RWPE1 (cell line): ENCODE measurements at regions not wholly inside any gene's neighbourhood (a gene's known extent, or its start where the extent isn't known, plus 50 kb on each side); places are given as distances from the start of the nearest gene placed in this dataset.

Experiments used
- CTCF ChIA-PET: fragments of 350-600 bp; sonication (Branson Sonifier 250); formaldehyde crosslinking; extraction: SDS; loops from one replicate; lab custom pipeline; 2021; lab: Yijun Ruan, JAX
- POLR2A ChIA-PET: fragments of 400-600 bp; formaldehyde crosslinking; extraction: SDS; loops from one replicate; lab custom pipeline; 2020; ENCODE audit warnings: antibody characterized with exemption; ENCODE audit not compliant: low non-redundant PET; lab: Yijun Ruan, JAX
- DNase-seq: peaks from one replicate; pipeline ENCODE4 v3.0.0; 2012; ENCODE audit warnings: low spot score
- H3K27ac ChIP-seq: fragments of 450-650 bp; 2 replicates; pipeline ENCODE4 v1.5.1; 2017
- TF ChIP-seq, protein P1 (sequence below): fragments of 450-650 bp; conservative IDR thresholded peaks from 2 replicates; pipeline ENCODE4 v1.5.1; 2017; ENCODE audit warnings: low read depth, mild to moderate bottlenecking

GRCh38 chr2:2904721-2905350, 472.8 kb downstream of the EIPR1 start:
- TF ChIP-seq, protein P1, sequence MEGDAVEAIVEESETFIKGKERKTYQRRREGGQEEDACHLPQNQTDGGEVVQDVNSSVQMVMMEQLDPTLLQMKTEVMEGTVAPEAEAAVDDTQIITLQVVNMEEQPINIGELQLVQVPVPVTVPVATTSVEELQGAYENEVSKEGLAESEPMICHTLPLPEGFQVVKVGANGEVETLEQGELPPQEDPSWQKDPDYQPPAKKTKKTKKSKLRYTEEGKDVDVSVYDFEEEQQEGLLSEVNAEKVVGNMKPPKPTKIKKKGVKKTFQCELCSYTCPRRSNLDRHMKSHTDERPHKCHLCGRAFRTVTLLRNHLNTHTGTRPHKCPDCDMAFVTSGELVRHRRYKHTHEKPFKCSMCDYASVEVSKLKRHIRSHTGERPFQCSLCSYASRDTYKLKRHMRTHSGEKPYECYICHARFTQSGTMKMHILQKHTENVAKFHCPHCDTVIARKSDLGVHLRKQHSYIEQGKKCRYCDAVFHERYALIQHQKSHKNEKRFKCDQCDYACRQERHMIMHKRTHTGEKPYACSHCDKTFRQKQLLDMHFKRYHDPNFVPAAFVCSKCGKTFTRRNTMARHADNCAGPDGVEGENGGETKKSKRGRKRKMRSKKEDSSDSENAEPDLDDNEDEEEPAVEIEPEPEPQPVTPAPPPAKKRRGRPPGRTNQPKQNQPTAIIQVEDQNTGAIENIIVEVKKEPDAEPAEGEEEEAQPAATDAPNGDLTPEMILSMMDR, result no peak
- no peak overlapping the region for H3K27ac ChIP-seq
- ChIA-PET POLR2A (no interaction called here), CTCF (no interaction called here)
- DNase-seq, result no peak

DNA sequence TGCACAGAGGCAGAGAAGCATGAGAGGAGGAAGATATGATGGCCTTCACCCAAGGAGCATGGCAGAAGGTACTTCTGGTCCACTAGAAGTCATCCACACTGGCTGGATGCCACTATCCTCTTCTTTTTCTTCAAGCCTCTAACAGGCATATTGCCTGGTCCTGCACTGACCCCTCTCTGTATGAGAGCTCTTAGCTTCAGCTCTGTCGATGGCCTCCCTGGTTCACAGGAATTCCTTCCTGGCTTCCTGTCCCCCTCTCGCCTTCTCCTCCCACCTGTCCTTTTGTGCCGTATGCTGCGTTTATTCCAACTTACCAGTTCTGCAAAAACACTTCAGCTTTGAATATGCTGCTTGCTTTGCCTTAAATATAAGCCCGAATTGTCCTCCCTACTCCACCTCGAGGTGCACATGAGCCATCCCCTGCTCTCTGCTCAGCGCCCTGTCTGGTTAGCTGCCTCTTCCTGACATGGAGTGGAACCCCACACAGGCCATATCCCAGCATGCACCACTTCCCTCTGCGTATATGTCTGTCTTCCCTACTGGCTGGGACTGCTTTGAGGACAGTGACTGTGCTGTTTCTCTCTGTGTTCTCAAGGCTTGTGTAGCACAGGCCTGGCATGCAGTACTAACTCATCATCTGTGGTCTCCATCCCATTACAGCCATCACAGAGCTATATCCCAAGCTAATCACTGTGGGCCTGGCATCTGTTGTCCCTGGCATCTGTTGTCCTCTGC, 474.9 kb downstream of the EIPR1 start:
- ChIA-PET POLR2A (no interaction called here), CTCF (no interaction called here)
- TF ChIP-seq, protein P1, result no peak
- no peak overlapping the region for H3K27ac ChIP-seq
- DNase-seq, result no peak

- TF ChIP-seq, protein P1, result no peak
- DNase-seq, result no peak
- CTCF ChIA-PET, result interaction anchor here (0.7 kb wide), 1 partner anchor 579 kb away, joined by 3 read pairs; no protein-coding TSS in a partner anchor
- no peak overlapping the region for H3K27ac ChIP-seq
- POLR2A ChIA-PET, result no interaction called here
Measured at GRCh38 chr2:2901384-2902345, 476.0 kb downstream of the EIPR1 start.

DNA sequence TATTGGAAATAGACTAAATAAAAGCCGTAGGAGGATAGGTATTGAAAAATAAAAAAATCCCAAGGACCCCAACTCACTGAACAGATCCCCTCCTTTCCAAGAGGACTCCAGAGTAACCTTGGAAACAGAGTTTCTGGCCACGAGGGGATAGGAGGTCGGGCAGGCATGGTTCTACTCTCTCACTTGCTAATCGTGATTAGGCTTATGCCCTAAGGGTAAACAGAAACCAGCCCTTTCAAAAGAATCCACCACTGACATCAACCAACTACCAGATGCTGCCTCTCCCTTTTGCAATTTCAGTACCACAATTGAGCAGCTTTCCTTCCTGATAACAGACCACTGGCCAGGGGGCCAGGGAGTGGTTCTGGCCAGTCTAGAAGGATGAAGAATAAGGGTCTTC, 477.8 kb downstream of the EIPR1 start:
- CTCF ChIA-PET, result no interaction called here
- POLR2A ChIA-PET, result no interaction called here
- DNase-seq, result no peak
- H3K27ac ChIP-seq, result no peak overlapping the region
- TF ChIP-seq, protein P1, result no peak

DNA sequence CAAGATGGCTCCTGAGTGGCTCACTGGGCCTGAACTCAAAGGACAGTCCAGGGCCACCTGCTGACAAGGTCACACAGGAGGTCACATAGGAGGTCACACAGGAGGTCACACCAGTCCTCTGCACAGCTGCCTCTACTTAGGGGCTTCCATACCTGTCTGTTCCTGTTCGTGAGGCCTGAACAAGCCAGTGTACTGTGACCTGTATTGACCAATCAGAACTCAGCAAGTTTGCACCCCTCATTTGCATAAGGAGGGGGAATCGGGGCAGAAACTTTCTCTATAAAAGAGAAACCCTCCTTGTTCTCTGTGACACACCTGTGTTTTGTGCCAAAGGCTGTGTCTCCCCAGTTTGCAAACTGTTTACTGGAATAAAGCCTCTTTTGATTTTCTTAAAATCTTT, 478.9 kb downstream of the EIPR1 start:
- TF ChIP-seq, protein P1, result no peak
- ChIA-PET POLR2A (no interaction called here), CTCF (no interaction called here)
- DNase-seq, result no peak
- no peak overlapping the region for H3K27ac ChIP-seq

DNA sequence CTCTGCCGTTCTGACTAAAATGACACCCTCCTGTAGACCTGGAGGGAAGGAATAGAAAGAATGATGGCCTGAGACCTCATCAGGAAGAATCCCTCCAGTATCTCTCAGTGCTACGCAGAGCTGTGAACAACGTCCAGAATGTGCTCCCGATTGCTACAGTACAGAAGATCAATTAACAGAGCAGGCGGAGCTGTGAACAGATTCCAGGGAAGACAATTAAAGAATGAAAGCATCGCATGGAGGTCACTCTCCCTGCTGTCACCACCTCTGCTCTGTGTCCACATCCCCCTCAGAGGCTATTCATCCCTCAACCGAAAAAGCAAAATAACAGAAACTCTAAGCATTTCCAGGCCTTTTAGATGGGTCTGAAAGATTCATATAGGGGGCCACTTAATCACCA, 481.0 kb downstream of the EIPR1 start:
- no peak overlapping the region for H3K27ac ChIP-seq
- TF ChIP-seq, protein P1, result no peak
- ChIA-PET CTCF (no interaction called here), POLR2A (no interaction called here)
- no peak for DNase-seq
